ENCODE measurements at regions not wholly inside any gene's neighbourhood (a gene's known extent, or its start where the extent isn't known, plus 50 kb on each side); places are given as distances from the start of the nearest gene placed in this dataset.
"Not testable (repeated sequence)": the region's sequence is repeated elsewhere in the genome, so short reads cannot be mapped to it uniquely, and the experiment has no call there.

DNA sequence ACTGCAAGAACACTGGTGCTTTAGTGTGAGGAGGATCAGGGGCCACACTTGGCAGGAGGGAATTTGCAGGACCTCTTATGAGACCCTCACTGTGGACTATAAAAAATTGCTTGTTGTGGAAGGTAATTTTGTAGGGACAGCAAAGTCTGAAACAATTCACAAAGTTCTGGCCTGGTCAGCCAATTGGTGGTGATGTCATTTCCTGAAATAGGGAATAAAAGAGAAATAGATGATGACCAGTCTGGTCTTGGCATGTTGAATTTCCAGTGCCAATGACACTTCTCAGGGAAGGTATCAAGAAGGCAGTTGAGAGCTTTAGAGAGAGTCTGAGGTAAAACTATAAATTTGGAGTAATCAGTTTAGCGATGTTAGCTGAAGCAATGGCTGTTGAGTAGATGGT lies 129.3 kb upstream of the LMNTD1 start:
- DNase-seq (ENCODE audit: extremely low read depth, low read depth): no peak

DNA sequence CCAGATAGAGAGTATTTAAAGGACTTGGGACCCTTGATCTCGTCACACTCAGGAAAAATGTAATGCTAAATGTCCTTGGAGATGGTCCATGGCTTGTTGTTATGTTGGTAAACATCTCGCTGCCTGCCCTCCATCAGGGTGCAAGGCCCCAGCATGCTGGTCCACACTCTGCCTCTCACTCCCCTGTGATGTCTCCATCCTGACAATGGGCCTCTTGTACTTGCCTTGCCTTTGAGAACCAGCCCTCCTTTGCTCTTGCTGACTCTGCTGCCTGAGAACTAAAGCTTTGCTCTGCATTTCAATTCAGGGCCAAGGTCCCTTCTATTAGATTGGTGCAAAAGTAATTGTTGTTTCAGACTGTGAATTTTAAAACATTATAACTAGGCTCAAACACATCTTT lies 131.0 kb upstream of the LMNTD1 start:
- no peak for DNase-seq (ENCODE audit: extremely low read depth, low read depth)

DNA sequence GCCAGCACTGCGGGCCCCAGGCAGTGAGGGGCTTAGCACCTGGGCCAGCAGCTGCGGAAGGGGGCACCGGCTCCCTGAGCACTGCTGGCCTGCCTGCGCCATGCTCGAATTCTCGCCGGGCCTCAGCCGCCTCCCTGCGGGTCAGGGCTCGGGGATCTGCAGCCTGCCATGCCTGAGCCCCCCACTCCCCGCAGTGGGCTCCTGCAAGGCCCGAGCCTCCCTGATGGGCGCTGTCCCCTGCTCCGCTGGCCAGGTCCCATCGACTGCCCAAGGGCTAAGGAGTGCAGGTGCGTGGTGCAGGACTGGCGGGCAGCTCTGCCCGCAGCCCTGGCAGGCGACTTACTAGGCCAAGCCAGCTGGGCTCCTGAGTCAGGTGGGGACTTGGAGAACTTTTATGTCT lies 133.3 kb upstream of the LMNTD1 start:
- DNase-seq (ENCODE audit: extremely low read depth, low read depth): no peak

DNA sequence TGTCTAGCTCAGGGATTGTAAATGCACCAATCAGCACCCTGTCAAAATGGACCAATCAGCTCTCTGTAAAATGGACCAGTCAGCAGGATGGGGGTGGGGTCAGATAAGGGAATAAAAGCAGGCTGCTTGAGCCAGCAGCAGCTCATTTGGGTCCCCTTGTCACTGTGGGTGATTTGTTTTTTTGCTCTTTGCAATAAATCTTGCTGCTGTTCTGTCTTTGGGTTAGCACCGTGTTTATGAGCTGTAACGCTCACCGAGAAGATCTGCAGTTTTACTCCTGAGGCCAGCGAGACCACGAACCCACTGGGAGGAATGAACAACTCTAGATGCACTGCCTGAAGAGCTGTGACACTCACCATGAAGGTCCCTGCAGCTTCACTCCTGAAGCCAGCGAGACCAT lies 134.1 kb upstream of the LMNTD1 start:
- no peak for DNase-seq (ENCODE audit: extremely low read depth, low read depth)

DNA sequence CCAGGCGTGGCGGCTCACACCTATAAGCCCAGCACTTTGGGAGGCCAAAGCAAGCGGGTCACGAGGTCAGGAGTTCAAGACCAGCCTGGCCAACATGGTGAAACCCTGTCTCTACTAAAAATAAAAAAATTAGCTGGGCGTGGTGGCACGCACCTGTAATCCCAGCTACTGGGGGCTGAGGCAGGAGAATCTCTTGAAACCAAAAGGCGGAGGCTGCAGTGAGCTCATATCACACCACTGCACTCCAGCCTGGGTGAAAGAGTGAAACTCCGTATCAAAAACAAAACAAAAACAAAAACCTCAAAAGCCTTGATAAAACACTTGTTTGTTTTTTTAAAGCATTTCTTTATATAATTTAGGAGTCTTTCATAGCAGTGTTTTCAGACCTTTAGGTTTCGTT lies 135.8 kb upstream of the LMNTD1 start:
- not testable (repeated sequence) for DNase-seq (ENCODE audit: extremely low read depth, low read depth)

DNA sequence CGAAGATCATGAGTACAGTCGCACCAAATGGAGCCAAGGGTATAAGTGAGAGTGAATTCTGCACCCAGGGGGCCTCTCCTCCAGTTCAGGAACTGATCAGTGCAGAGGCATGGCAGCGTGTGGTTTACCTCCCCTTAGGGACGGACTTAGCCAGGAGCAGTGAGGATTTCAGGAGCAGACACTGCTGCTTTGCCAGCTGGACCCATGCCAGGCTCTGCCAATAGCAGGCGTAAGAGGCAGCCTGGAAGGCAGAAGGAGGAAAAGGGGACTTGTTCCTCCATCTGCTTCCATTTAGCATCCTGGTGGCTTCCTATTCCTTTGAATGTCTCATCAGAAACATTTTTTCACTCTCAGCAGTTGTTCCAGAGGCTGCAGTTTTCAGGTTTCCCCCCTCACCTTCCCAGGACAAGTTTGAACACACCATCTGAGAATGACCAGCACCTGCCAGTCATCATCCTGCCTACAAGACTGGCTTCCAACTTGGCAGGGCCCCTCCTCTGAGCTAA lies 137.0 kb upstream of the LMNTD1 start:
- no peak for DNase-seq (ENCODE audit: extremely low read depth, low read depth)

DNA sequence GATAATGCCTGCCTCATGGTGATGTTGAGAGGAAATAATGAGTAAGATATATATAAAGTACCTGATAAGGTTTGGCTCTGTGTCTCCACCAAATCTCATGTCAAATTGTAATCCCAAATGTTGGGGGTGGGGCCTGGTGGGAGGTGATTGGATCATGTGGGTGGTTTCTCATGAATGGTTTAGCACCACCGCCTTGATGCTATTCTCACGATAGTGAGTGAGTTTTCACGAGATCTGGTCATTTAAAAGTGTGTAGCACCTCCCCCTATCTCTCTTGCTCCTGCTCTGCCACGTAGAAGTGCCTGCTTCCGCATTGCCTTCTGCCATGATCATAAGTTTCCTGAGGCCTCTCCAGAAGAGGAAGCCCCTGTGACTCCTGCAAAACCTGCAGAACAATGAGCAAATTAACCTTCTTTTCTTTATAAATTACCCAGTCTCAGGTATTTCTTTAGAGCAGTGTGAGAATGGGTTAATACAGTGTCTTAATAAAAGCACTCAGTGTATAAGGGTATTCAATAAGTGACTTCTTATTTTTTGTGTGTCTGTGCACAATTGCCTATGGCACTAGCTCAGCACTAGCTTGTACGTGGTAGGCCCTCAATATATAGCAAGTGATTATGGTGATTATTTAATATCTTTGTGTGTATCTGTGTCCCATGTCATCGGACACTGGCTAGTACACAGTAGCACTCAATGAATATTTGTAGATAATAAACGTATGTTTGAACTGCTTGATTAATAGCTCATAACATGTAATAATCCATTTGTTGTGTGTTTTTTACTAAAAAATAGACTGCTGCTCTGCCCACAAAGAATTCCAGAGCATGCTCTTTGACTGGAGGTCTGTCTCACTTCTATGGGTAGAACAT lies 138.1 kb upstream of the LMNTD1 start:
- no peak for DNase-seq (ENCODE audit: extremely low read depth, low read depth)

DNA sequence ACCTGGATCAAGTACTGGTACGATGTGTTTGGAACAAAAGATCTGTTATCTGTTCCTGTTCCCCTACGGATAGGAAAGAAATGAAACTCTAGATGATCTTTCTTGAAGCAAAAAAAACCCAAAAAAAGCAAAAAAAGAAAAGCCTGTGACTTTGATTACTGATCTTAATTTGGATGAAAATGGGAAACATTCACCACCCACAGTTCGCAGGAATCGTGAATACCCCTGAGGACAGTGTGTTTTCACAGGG lies 138.7 kb upstream of the LMNTD1 start:
- no peak for DNase-seq (ENCODE audit: extremely low read depth, low read depth)

DNA sequence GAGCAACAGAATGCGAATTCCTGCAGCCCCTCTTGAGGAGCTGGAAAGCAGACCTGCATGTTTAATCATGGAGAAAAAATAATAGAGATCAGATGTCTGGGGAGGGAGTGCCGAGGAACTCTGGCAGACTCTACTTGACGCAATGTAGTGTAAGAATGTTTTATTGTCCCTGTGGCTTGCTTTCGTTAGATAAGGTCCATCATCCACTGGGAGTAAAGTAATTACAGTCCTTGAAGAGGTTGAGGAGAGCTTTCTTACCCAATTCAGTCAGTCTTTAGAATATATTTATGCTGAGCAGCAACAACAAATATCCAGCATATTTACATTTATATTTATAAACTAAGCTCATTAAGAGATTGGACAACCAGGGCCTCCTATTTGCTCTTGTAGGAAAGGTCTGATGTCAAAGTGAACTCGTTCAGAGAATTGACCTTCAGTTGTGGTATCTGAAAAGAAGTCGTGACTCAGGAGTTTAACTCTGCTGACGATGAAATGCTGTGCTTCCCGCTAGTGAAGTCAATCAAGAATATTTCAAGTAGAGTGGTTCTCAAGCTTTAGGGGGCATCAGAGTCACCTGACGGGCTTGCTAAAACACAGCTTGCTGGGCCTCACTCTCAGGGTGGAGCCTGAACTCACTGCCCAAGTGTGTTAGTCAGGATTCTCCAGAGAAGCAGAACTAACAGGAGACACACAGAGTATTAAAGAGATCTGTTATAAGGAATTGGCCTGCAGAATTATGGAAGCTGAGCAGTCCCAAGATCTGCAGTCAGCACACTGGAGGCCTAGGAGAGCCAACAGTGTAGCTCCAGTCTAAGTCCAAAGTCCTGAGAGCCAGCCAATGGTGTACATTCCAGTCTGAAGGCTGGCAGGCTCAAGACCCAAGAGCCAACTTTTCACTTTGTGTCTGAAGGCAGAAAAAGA lies 139.3 kb upstream of the LMNTD1 start:
- no peak for DNase-seq (ENCODE audit: extremely low read depth, low read depth)

DNA sequence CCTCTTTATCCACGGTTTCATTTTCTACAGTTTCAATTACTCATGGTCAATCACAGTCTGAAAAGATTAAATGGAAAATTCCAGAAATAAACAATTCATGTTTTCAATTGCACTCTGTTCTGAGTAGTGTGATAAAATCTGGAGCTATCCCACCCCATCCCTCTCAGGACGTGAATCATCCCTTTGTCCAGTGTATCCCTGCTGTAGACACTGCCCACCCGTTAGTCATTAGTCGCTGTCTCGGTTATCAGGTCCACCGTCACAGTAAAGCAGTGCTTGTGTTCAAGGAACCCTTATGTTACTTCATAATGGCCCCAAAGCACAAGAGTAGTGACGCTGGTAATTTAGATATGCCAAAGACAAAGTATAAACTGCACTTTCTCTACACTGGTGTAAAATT lies 141.0 kb upstream of the LMNTD1 start:
- DNase-seq (ENCODE audit: extremely low read depth, low read depth): no peak

DNA sequence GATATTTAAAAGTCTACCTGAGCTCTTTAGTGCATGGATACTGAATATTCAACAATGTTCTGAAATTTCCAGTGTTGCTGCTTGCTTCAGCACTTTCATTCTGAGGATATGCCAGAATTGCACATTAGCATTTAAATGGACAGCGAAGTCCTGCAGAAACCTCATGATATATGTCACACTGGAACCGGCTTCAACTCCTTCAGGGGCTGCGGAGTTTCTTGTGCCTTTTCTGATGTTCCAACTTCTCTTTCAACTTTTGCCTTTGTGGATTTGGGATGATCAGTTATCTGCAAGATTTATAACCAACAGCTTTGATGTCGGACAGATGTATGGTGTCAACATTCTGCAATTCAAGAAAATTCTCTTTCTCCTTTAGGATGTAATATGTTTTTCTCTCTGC lies 142.5 kb upstream of the LMNTD1 start:
- DNase-seq (ENCODE audit: extremely low read depth, low read depth): no peak

DNA sequence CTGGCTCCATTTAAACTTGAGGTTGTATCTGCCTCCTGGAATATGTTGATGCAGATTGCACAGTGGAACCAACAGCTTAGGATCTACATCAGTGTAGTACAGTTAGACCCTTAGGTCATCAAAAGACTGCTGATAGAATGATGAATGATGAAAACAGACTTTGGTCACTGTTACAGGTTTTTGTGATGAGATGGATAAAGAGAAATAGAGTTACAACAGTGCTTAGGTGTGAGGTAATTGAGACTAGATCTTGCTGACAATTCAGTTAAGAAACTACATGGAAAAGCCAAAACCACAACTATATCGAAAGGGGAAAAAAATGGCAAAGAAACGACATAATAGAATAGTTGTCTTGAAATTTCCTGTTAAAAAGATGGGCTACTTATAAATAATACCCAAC lies 145.7 kb upstream of the LMNTD1 start:
- DNase-seq (ENCODE audit: extremely low read depth, low read depth): no peak

DNA sequence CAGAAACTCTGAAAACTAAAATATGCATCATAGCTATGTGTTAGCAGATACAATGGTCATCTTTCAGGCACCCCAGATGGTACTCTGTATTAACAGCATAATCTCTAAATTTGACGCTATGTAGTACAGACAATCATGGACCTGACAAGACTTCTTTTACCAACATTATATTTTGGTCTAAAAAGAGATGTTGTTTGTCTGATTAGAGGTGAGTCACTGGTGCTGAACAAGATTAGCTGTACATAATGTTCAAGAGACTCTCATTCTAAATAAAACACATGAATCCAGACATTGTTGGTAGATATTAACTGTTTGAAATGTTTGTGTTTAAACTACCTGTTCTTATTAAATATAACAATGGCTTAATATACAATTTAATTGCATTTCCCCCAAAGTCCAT lies 146.4 kb upstream of the LMNTD1 start:
- no peak for DNase-seq (ENCODE audit: extremely low read depth, low read depth)

DNA sequence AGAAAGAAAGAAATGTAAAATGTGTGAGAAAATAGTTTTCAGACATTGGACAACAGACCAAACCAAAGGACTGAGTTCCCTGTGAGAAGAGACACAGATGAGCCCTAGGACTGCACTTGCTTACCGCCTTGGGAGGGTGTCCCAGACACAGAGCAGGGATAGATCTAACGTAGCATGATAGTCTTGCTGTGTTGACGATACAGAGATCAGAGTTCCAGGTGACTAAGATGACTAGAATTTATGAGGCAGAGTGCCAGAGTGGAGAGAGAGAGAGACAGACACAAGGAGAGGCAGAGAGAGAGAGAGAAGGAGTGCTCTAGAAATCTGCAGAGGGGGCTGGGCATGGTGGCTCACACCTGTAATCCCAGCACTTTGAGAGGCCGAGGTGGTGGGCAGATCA lies 148.2 kb upstream of the LMNTD1 start:
- DNase-seq (ENCODE audit: extremely low read depth, low read depth): peak; percentile 12

DNA sequence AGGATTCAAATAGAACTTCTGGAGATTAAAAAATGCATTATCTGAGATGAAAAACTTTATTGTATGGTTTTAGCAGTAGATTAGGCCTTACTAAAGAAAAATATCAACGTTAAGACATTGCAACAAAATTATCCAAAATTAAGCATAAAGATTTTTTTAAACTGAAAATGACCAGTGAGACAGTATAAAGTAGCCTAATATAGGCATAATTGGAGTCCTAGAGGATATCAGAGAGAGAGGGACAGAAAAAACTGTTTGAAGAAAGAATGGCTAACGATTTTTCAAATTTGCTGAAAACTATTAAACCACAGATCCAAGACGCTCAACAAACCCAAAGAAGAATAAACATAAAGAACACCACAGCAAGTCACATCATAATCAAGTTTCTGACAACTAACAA lies 149.5 kb upstream of the LMNTD1 start:
- DNase-seq (ENCODE audit: extremely low read depth, low read depth): no peak

DNA sequence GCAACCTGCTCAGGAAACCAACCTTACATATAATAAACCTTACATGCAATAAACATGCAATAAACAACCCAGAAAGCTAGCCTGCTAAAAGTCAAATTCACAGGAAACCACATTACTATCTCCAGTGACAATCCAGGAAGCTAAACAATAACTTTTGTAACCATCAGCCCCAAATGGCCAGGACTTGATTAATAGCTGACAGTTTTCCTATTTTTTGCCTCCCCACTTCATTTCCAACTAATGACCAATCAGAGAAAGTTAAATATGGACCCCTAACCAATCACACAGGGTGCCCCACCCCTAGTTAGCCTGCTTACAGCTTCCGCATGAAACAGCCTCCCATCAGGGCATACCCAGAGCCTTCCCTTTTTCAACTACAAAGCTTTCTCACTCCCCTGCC lies 152.2 kb upstream of the LMNTD1 start:
- DNase-seq (ENCODE audit: extremely low read depth, low read depth): no peak

DNA sequence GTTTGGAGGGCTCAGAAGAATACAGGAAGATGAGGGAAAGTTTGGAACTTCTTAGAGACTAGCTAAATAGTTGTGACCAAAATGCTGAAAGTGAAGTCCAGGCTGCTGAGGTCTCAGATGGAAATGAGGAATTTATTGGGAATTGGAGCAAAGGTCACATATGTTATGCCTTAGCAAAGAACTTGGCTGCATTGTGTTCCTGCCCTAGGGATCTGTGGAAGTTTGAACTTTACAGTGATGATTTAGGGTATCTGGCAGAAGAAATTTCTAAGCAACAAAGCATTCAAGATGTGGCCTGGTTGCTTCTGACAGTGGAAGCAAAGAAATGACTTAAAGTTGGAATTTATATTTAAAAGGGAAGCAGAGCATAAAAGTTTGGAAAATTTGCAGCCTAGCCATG lies 153.6 kb upstream of the LMNTD1 start:
- DNase-seq (ENCODE audit: extremely low read depth, low read depth): not testable (repeated sequence)

DNA sequence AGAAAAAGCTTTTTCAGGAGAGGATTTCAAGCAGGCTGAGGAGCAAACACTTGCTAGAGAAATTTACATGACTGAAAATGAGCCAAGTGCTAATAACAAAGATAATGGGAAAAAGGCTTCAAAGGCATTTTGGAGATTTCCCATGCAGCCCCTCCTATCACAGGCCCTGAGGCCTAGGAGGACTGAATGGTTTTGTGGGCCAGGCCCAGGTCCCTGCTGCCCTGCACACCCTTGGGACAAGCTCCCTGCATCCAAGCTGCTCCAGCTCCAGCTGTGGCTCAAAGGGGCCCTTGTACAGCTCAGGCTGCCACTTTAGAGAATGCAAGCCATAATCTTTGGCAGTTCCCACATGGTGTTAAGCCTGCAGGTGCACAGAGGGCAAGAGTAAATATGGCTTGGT lies 154.0 kb upstream of the LMNTD1 start:
- no peak for DNase-seq (ENCODE audit: extremely low read depth, low read depth)

DNA sequence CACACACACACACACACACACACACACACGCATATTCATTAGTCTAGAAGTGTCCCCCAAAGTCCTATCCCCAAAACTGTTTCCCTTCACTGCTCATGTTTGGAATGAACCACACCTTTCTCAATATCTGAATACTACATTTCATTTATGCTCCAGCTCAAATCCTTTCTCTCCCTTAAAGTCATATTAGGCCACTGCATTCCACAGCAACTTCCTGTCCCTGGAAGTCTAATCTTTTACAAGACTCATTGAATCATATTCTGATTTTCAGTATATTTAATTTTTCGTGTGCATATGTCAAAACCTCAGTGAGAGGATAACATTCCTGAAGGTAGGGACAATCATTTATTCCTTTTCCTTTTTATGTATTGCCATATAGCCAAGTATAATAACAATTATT lies 155.6 kb upstream of the LMNTD1 start:
- DNase-seq (ENCODE audit: extremely low read depth, low read depth): no peak

DNA sequence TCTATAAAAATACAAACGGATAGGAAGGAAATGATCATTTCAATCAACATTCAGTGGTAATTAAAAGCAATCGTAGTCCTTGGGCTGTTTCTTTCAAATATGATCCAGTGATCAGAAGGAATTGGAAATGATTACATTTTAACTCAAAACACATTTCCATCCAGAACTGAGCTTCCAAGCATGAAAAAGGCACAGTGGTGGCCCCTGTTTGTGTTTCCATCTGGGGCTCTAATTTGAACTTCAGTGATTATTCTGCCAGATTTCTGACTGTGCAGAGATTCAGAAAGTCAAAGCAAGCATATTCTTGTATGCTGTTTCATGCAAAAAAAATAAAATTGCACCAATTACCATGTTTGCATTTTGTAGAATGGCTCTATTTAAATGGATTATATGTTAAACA lies 157.0 kb upstream of the LMNTD1 start:
- no peak for DNase-seq (ENCODE audit: extremely low read depth, low read depth)

DNA sequence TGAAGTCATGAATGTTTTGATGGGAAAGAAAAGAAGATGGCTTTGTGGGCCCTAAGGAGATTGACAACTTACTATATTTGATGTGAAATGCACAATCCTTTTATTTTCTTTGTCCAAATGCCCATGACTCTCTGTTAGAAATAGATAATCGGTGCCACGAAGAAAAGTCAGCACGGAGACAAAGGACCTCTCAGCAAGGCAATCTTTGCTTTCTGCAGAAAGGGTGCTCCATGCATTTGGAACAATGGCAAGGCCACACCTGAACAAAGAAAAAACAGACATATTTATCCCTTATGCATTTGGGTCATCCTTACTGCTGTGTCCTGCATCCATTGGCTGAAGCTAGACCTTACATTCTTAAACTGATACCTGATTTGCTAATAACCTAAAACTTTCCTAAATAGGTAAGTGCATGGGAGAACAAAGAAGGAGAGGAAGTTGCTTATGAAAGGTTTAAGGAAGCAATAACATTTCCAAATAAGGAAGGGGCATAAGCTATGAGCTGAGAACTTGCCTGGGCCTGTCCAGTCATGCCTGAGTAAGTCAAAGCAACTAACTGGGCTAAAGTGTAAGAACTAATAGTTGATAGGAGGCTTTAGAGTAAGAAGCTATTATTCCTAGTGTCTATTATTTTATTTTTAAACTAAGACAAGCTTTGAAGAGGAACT lies 158.0 kb upstream of the LMNTD1 start:
- not testable (repeated sequence) for DNase-seq (ENCODE audit: extremely low read depth, low read depth)

Measured in NCI-H460 (cell line).